NT2/D1 (cell line): ENCODE measurements at regions not wholly inside any gene's neighbourhood (a gene's known extent, or its start where the extent isn't known, plus 50 kb on each side); places are given as distances from the start of the nearest gene placed in this dataset.

Experiments
- DNase-seq: peaks from one replicate; pipeline ENCODE4 v3.0.0-alpha.2; 2011; ENCODE audit warnings: low read depth, low spot score
- H3K27me3 ChIP-seq: 2 replicates; pipeline ENCODE4 v1.6.0; 2011; ENCODE audit warnings: mild to moderate bottlenecking; ENCODE audit not compliant: insufficient read length, insufficient read depth
- H3K36me3 ChIP-seq: 2 replicates; pipeline ENCODE4 v1.6.1; 2011; ENCODE audit warnings: mild to moderate bottlenecking, low read length, mixed read lengths; ENCODE audit not compliant: insufficient read depth, insufficient read length
- H3K4me1 ChIP-seq: 2 replicates; pipeline ENCODE4 v1.5.1; 2011; ENCODE audit not compliant: insufficient read depth, insufficient read length
- H3K4me3 ChIP-seq: 2 replicates; pipeline ENCODE4 v1.5.1; 2011; ENCODE audit warnings: low read depth; ENCODE audit not compliant: insufficient read length
- H3K9ac ChIP-seq: 2 replicates; pipeline ENCODE4 v1.6.0; 2011; ENCODE audit warnings: low read depth; ENCODE audit not compliant: insufficient read length
- H3K9me3 ChIP-seq: 2 replicates; pipeline ENCODE4 v1.5.1; 2011; ENCODE audit warnings: mild to moderate bottlenecking, low read length; ENCODE audit not compliant: insufficient read depth
- SUZ12 ChIP-seq: IDR thresholded peaks from 2 replicates; pipeline ENCODE4 v1.6.1; 2011; ENCODE audit not compliant: insufficient read length, insufficient read depth; ENCODE audit errors: extremely low read depth
- YY1 ChIP-seq: IDR thresholded peaks from 2 replicates; pipeline ENCODE4 v1.6.1; 2011; ENCODE audit not compliant: insufficient read length, insufficient read depth
- ZNF274 ChIP-seq: IDR thresholded peaks from 2 replicates; pipeline ENCODE4 v1.6.1; 2011; ENCODE audit warnings: mild to moderate bottlenecking, low read depth, low read length

DNA sequence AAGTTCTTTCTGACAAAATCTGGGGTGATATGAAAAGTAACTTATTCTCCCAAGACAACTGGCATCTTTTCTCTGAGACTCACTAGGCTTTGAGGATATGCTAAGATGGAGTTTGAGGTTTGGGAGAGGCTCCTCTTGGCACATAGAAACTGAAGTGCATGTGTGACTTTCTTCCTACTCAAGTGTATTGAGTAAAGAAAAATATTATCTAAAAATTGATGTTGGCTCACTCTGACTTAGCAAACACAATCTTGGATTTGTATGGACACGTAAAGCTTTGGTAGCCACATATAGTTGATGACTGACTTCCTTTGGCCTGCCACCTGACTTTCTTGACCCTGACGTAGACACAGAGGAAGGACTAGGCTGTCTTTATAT, 71.1 kb upstream of the KLF12 start:
- Histone ChIP-seq H3K36me3 (no peaks in the 10 kb centered on the region), H3K4me3 (no peak overlapping the region), H3K4me1 (no peaks in the 10 kb centered on the region), H3K9ac (no peak overlapping the region), H3K9me3 (peaks cover 26% of the 10 kb centered on the region), H3K27me3 (no peaks in the 10 kb centered on the region)
- TF ChIP-seq YY1 (no peak), SUZ12 (no peak), ZNF274 (no peak)
- no peak for DNase-seq

DNA sequence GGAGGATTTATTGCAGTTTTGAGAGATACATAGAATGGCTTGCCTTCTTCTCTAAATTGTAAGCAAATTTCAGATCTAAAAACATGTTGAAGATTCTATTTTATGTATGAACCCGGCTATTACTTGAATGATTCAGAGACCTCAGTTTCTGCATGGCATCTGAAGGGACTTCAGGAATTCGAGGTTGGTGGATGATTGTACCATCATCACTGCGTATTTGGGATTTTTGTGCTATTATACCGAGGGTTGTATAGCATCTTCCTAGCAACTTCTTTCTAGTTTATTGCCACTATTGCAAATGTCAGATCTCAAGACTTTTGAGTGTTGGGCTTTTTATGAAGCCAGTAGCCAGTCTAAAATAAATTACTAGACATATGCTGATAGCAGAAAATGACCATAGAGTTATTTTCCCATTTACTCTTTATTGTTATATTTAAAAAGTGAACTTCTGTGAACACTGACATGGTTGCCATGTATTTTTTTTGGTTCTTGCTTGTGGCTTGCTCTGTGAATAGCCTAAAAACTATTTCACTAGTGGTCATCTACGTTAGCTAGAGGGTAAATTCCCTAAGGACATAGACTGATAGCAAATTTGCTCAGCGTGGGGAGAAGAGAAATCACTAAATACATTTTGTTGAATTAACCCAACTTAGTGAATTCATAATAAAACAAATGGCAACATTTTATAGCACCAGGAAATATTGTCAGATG, 70.6 kb upstream of the KLF12 start:
- H3K9me3 ChIP-seq, result peaks cover 26% of the 10 kb centered on the region
- no peaks in the 10 kb centered on the region for H3K4me1 ChIP-seq
- no peak overlapping the region for H3K9ac ChIP-seq
- no peak overlapping the region for H3K4me3 ChIP-seq
- H3K27me3 ChIP-seq, result no peaks in the 10 kb centered on the region
- DNase-seq, result no peak
- no peaks in the 10 kb centered on the region for H3K36me3 ChIP-seq
- no peak for TF ChIP-seq ZNF274
- no peak for TF ChIP-seq YY1
- no peak for TF ChIP-seq SUZ12

DNA sequence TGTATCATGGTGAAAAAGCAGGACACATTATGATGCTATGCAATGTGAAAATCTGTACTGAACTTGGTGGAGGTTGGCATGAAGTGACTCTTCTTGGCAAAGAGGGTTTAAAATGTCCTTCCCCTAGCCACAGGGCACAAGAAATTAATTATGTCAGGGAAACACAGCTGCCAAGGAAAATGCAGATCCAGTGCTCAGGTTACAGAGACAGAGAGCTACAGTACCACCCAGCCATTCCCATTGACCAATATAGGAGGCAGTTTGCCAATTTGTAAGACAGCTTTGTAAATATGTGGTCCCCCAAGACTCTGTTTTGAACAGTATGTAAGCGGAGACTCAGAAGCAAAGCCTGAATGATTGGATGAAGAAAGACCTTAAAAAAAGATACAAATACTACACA, 69.4 kb upstream of the KLF12 start:
- no peaks in the 10 kb centered on the region for H3K27me3 ChIP-seq
- H3K9ac ChIP-seq, result no peak overlapping the region
- TF ChIP-seq YY1, result no peak
- no peak for TF ChIP-seq ZNF274
- TF ChIP-seq SUZ12, result no peak
- no peak overlapping the region for H3K4me3 ChIP-seq
- H3K9me3 ChIP-seq, result peaks cover 26% of the 10 kb centered on the region
- DNase-seq, result no peak
- H3K4me1 ChIP-seq, result no peaks in the 10 kb centered on the region
- no peaks in the 10 kb centered on the region for H3K36me3 ChIP-seq

DNA sequence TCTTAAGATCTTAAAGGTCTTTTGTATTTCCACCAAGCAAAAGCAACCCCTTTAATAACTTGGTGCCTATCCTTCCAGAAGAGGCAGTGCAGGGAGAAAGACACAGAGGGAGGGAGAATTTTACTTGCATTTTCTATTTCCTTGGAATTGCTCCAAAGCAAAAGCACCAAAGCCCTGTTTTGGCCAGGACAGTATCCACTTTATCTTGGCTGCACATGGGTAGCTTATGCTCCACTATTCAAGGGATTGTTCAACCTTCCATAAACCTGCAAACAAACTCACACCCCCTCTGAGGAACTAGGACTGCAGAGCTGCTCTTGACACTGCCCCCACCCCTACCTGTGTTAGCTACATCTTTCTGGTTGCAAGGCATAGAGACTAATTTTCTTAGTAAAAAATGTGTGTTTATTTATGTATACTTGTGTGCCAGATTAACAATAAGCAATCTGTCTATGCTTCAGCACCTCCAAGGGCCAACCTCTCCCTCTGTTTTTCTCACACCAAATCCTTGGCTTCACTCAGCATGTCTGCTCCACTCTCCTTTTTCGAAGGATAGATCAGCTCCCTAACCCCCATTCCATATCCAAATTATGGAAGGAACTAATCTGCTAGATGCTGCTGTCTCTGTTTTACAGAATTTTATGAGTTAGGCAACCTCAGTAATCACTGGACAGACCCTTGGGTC, 68.1 kb upstream of the KLF12 start:
- no peak for DNase-seq
- TF ChIP-seq YY1 (no peak), ZNF274 (no peak), SUZ12 (no peak)
- Histone ChIP-seq H3K36me3 (no peaks in the 10 kb centered on the region), H3K4me3 (no peak overlapping the region), H3K27me3 (no peaks in the 10 kb centered on the region), H3K9ac (no peak overlapping the region), H3K4me1 (no peaks in the 10 kb centered on the region), H3K9me3 (peaks cover 25% of the 10 kb centered on the region)

DNA sequence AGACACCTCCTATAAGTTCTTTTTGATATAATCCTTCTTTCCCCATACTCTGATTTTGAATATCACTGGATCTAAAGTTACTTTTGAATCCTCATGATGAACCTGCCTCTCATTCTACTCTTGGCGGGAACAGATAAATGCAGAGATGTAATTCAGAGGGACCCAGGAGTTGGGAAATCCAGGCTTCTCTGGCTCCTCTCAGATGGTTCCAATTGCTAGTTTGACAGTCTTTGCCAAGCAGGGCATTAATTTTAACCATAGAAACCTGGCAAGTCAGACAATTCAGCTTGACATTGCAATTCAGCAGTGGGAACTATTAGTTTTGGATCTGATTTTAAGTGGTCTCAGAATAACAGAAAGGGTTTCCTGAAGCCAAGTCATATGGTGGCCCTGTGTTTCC, 67.3 kb upstream of the KLF12 start:
- H3K36me3 ChIP-seq, result no peaks in the 10 kb centered on the region
- peaks cover 19% of the 10 kb centered on the region for H3K9me3 ChIP-seq
- H3K27me3 ChIP-seq, result no peaks in the 10 kb centered on the region
- H3K4me1 ChIP-seq, result no peaks in the 10 kb centered on the region
- no peak for DNase-seq
- no peak overlapping the region for H3K4me3 ChIP-seq
- TF ChIP-seq ZNF274 (no peak), SUZ12 (no peak), YY1 (no peak)
- no peak overlapping the region for H3K9ac ChIP-seq

DNA sequence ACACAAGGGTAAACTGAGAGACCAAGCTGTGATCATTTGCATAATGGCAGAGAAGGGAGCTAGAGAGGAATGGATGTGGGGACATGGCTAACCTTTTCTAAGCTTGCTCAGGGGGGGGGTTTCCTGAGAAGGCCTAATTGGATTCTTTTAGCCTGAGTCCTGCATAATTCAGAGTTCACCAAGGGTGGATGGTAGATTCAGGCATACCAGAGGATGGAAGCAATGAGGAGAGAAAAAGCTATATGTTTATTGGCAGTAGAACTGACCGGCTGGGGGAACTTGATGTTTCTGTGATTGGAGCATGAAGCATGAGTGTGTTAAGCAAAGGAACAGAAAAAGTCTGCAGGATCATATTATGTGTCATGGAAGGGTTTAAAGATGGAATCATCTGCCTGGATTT, 65.9 kb upstream of the KLF12 start:
- H3K27me3 ChIP-seq, result no peaks in the 10 kb centered on the region
- H3K9me3 ChIP-seq, result peaks cover 19% of the 10 kb centered on the region
- TF ChIP-seq ZNF274 (no peak), SUZ12 (no peak), YY1 (no peak)
- no peaks in the 10 kb centered on the region for H3K4me1 ChIP-seq
- no peak overlapping the region for H3K4me3 ChIP-seq
- H3K9ac ChIP-seq, result no peak overlapping the region
- H3K36me3 ChIP-seq, result no peaks in the 10 kb centered on the region
- no peak for DNase-seq

DNA sequence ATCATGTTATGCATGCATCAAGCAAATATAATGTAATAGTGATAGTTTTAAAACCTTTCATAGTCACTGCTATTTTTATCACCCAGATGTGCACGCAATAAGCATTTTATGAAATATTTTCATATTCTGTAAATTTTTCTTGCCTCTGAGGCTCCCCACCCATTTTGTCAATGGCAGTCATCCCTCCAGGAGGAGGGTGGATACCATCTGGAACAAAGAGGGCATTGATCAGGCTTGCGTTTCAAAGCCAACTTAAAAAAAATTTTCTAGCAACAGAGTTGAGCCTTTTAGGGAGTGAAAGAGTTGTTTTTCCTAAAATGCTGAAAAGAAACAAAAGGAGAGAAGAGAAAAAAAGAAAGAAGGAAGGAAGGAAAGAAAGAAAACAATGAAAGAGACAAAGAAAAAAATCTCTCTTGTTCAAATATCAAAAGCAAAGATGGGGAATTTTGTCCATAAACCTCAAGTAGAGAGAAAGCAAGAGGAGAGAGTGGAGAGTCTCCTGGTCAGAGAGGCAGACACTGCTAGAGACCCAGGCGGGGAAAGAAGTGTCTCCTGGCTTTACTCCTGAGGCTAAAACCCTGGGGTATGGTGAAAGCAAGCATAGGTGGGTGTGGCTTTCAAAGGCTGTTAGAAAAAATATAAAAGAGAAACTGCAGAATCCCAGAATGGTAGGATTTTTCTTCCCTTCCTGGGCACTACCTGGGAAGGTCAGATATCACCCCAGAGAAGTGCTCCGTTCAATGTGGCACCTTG, 63.6 kb upstream of the KLF12 start:
- Histone ChIP-seq H3K9me3 (peaks cover 10% of the 10 kb centered on the region; the same call in 1 of the 2 replicates), H3K4me1 (no peaks in the 10 kb centered on the region)
- TF ChIP-seq YY1 (no peak), ZNF274 (no peak)

More for the DNA sequence above, 63.6 kb upstream of the KLF12 start:
- no peak overlapping the region for H3K4me3 ChIP-seq
- H3K9ac ChIP-seq, result no peak overlapping the region
- no peaks in the 10 kb centered on the region for H3K27me3 ChIP-seq
- H3K36me3 ChIP-seq, result no peaks in the 10 kb centered on the region
- no peak for DNase-seq
